ENCODE measurements at regions not wholly inside any gene's neighbourhood (a gene's known extent, or its start where the extent isn't known, plus 50 kb on each side); places are given as distances from the start of the nearest gene placed in this dataset.
"Not testable (repeated sequence)": the region's sequence is repeated elsewhere in the genome, so short reads cannot be mapped to it uniquely, and the experiment has no call there.

DNA sequence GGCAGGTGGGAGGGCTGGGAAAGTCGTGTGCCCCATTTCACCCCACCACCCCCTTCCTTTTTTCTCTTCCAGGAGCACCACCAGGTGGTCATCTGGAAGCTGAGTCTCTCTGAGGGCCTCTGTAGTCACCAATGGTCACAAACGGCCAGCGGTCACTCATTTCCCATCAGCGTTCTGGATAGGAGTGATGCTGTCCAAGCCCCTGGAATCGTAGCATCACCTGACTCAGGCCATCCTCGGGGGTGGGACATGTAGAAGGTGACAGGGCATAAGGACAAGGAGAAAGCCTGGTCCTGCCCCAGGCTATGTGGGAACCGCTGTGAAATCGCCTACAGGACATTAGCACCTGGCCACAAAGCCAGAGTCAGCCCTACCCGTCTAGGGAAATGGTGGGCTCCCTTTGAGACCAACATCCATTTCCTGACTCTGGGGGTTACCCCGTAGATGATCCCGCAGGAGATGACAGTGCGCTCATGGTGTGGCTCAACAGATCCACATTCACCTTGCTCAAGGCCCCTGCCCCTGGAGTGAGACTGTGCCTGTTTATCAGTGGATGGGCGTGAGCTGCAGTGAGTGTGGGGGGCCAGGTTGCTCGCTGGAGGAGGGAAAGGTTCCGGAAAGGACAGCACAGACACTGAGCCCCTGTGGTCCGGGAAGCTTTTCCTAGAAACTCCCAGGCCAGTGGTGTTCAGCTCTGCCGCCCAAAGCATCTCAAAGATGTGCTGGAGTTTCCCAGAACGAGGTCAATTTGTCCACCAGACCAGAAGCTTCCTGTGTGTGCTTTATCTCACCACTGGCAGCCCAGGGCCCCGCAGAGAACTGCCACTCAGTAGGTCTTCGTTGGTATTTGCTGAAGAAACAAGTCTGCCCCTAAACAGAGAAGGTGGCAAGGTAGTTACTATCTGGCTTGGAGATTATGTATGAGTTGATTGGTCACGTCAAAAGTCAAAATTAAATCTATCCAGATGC lies 61.1 kb upstream of the UNC5A start:
- no peak for DNase-seq

DNA sequence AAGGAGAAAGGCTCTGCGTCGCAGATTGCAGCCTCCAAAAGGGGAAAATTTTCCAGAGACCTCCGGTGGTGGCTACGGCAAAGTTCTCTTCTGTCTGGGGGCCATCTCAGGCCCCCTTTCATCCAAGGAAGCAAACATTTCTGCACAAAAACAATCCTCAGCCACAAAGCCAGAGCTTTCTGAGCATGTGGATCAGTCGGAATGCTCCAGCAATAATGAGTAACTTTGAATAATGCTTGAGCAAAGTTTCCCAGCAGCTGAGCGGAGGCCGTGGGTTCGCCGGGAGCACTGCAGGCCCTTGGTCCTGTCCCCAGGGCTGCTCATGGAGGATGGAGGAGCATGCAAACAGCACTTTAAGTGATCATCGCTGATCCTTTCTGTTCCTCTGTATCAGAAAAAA lies 60.2 kb upstream of the UNC5A start:
- DNase-seq, result no peak

DNA sequence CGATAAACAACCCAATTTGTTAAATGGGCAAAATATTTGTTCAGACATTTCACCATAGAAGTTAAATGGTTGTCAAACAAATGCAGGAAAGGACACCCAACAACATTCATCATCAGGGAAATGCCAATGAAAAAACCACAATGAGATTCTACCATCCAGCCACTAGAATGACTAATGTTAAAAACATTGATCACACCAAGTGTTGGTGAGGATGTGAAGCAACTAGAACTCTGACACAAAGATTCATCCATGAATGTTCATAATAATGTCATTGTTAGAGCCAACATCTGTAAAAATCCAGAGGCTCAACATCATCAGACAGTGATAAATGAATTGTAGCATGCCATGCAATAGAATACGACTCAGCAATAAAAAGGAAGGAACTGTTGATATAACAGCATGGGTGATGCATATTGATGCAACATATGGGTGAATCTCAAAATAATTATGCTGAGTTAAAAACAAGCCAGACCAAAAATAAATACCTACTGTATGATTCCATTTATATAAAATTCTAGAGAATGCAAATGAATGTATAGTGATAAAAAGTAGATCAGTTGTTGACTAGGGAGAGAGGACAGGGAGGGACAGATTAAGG lies 55.9 kb upstream of the UNC5A start:
- DNase-seq, result no peak

DNA sequence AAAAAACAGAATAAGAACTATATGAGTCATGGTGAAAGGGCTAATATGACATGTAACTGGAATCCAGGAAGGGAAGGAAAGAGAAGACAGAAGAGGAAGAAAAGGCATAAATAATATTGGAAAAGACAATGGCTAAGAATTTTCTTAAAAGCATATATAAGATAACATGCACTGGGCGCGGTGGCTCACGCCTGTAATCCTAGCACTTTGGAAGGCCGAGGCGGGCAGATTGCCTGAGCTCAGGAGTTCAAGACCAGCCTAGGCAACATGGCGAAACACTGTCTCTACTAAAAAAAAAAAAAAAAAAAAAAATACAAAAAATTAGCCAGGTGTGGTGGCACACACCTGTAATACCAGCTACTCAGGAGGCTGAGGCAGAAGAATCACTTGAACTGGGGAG lies 54.8 kb upstream of the UNC5A start:
- not testable (repeated sequence) for DNase-seq

DNA sequence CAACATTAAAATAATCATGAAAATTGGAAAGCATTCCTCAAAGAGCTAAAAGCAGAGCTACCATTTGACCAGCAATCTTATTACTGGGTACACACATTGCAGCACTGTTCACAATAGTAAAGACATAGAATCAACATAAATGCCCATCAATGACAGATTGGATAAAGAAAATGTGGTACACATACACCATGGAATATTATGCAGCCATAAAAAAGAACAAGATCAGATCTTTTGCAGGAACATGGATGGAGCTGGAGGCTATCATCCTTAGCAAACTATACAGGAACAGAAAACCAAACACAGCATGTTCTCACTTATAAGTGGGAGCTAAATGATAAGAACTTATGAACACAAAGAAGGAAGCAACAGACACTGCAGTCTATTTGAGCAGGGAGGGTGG lies 52.8 kb upstream of the UNC5A start:
- DNase-seq, result not testable (repeated sequence)

Data from CD4-positive, alpha-beta T cell treated with Interferon gamma for 1 hour (primary cell).